ENCODE measurements at regions not wholly inside any gene's neighbourhood (a gene's known extent, or its start where the extent isn't known, plus 50 kb on each side); places are given as distances from the start of the nearest gene placed in this dataset.

GRCh38 chr10:57799625-57800024 is 468.1 kb downstream of the IPMK start:
- Histone ChIP-seq H3K4me1 (ENCODE audit: insufficient read depth) (no peaks in the 10 kb centered on the region), H3K27ac (no peak overlapping the region), H4K20me1 (ENCODE audit: insufficient read depth) (peaks cover 3% of the 10 kb centered on the region; the same call in 1 of the 2 replicates), H3K9ac (no peak overlapping the region), H3K36me3 (ENCODE audit: low read depth) (no peaks in the 10 kb centered on the region), H2AFZ (no peak overlapping the region), H3K9me2 (ENCODE audit: insufficient read depth) (no peaks in the 10 kb centered on the region), H3K4me2 (ENCODE audit: unreplicated experiment) (no peak overlapping the region), H3F3A (ENCODE audit: insufficient read depth) (no peaks in the 10 kb centered on the region), H3K4me3 (no peak overlapping the region), H3K9me3 (ENCODE audit: low read depth) (no peaks in the 10 kb centered on the region), H3K79me2 (ENCODE audit: insufficient read depth) (no peaks in the 10 kb centered on the region), H3K27me3 (replicated peaks; ENCODE audit: insufficient read depth) (no peaks in the 10 kb centered on the region; the same call in 1 of the 2 replicates)
- WGBS, 2 experiments (ENCODE audit: low coverage in 1 of 2, low lambda C conversion rate in 2 of 2, missing lambda C conversion rate in 2 of 2): 16 to 31% methylated on average over 3 of the region's 3 CpGs
- DNase-seq: no peak
- TF ChIP-seq EZH2 (IDR thresholded peaks at IDR 0.05; ENCODE audit: insufficient read depth, poor library complexity, severe bottlenecking) (no peak), EZH2phosphoT487 (IDR thresholded peaks at IDR 0.05; ENCODE audit: insufficient read depth, low read depth) (no peak)
- in situ Hi-C loops (cut with MboI): no loop called here

GRCh38 chr10:57798830-57799229 is 468.9 kb downstream of the IPMK start:
- no peak overlapping the region for H3K4me3 ChIP-seq
- WGBS, 2 experiments (ENCODE audit: low coverage in 1 of 2, low lambda C conversion rate in 2 of 2, missing lambda C conversion rate in 2 of 2): 3 to 6% methylated on average over 3 of the region's 3 CpGs
- no peaks in the 10 kb centered on the region for H3K9me2 ChIP-seq (ENCODE audit: insufficient read depth)
- H3K9ac ChIP-seq: no peak overlapping the region
- no peaks in the 10 kb centered on the region for H3K79me2 ChIP-seq (ENCODE audit: insufficient read depth)
- no peak for DNase-seq
- TF ChIP-seq EZH2phosphoT487 (IDR thresholded peaks at IDR 0.05; ENCODE audit: insufficient read depth, low read depth): no peak
- no peak for TF ChIP-seq EZH2 (IDR thresholded peaks at IDR 0.05; ENCODE audit: insufficient read depth, poor library complexity, severe bottlenecking)
- peaks cover 3% of the 10 kb centered on the region; the same call in 1 of the 2 replicates for H4K20me1 ChIP-seq (ENCODE audit: insufficient read depth)
- no peaks in the 10 kb centered on the region; the same call in 1 of the 2 replicates for H3K27me3 ChIP-seq (replicated peaks; ENCODE audit: insufficient read depth)
- no peak overlapping the region for H3K27ac ChIP-seq
- no peaks in the 10 kb centered on the region for H3K9me3 ChIP-seq (ENCODE audit: low read depth)
- H3K4me2 ChIP-seq (ENCODE audit: unreplicated experiment): no peak overlapping the region
- no peaks in the 10 kb centered on the region for H3K4me1 ChIP-seq (ENCODE audit: insufficient read depth)
- H2AFZ ChIP-seq: no peak overlapping the region
- no peaks in the 10 kb centered on the region for H3F3A ChIP-seq (ENCODE audit: insufficient read depth)
- H3K36me3 ChIP-seq (ENCODE audit: low read depth): no peaks in the 10 kb centered on the region
- in situ Hi-C loops (cut with MboI): no loop called here

DNA sequence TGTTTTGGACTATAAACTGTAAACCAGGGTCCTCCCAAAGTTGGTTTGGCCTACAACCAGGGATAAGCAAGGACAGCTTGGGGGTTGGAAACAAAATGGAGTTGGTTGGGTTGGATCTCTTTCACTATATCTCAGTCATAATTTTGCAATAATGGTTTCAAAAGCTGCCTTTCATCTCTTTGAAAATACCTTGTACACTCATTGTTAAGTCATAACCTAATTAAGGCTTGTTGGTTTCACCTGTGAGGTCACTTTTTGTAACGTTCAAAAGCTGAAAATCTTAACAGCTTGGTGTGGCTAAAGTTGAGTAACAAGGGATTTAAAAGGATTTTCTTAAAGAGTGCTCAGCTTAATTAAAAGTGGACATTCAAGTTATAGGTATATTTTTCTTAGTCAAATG is 476.1 kb downstream of the IPMK start:
- Histone ChIP-seq H3K27me3 (replicated peaks; ENCODE audit: insufficient read depth) (no peaks in the 10 kb centered on the region; the same call in 1 of the 2 replicates), H2AFZ (no peak overlapping the region), H3K9me2 (ENCODE audit: insufficient read depth) (no peaks in the 10 kb centered on the region), H3K4me1 (ENCODE audit: insufficient read depth) (no peaks in the 10 kb centered on the region), H3K9me3 (ENCODE audit: low read depth) (no peaks in the 10 kb centered on the region), H3K79me2 (ENCODE audit: insufficient read depth) (no peaks in the 10 kb centered on the region), H3K4me3 (no peak overlapping the region), H4K20me1 (ENCODE audit: insufficient read depth) (no peaks in the 10 kb centered on the region), H3K36me3 (ENCODE audit: low read depth) (no peaks in the 10 kb centered on the region), H3K9ac (no peak overlapping the region), H3K4me2 (ENCODE audit: unreplicated experiment) (no peak overlapping the region), H3K27ac (no peak overlapping the region), H3F3A (ENCODE audit: insufficient read depth) (no peaks in the 10 kb centered on the region)
- no peak for DNase-seq
- in situ Hi-C loops (cut with MboI): no loop called here
- WGBS, 2 experiments (ENCODE audit: low coverage in 1 of 2, low lambda C conversion rate in 2 of 2, missing lambda C conversion rate in 2 of 2): 7 to 13% methylated on average over 1 of the region's 1 CpG
- TF ChIP-seq EZH2phosphoT487 (IDR thresholded peaks at IDR 0.05; ENCODE audit: insufficient read depth, low read depth): no peak
- no peak for TF ChIP-seq EZH2 (IDR thresholded peaks at IDR 0.05; ENCODE audit: insufficient read depth, poor library complexity, severe bottlenecking)

DNA sequence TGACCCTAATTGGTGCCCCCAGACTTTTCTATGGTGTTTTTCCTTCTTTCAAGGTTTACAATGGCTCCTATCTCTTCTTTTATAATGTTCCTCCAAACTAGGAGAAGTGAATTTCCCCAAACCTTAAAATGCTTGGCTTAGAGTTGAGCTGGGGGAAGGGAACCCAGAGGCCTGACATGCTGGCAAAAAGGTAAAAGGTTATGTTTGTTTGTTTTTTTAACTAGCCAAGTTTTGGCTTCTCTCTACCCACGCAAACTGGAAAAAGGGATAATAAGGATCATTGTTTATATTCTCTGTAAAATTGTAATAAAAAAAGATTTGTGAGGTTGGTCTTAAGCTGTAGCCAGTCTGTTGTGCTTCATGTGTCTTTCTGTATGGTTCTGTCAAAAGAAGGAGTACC is 477.0 kb downstream of the IPMK start:
- 29 to 30% methylated on average over 1 of the region's 1 CpG for WGBS, 2 experiments (ENCODE audit: low coverage in 1 of 2, low lambda C conversion rate in 2 of 2, missing lambda C conversion rate in 2 of 2)
- Histone ChIP-seq H3K27me3 (replicated peaks; ENCODE audit: insufficient read depth) (no peaks in the 10 kb centered on the region; the same call in 1 of the 2 replicates), H3K9me3 (ENCODE audit: low read depth) (no peaks in the 10 kb centered on the region), H3K36me3 (ENCODE audit: low read depth) (no peaks in the 10 kb centered on the region), H3K4me1 (ENCODE audit: insufficient read depth) (no peaks in the 10 kb centered on the region), H3K9ac (no peak overlapping the region), H3K27ac (no peak overlapping the region), H3F3A (ENCODE audit: insufficient read depth) (no peaks in the 10 kb centered on the region), H3K4me3 (no peak overlapping the region), H4K20me1 (ENCODE audit: insufficient read depth) (no peaks in the 10 kb centered on the region), H3K4me2 (ENCODE audit: unreplicated experiment) (no peak overlapping the region), H3K79me2 (ENCODE audit: insufficient read depth) (no peaks in the 10 kb centered on the region), H2AFZ (no peak overlapping the region), H3K9me2 (ENCODE audit: insufficient read depth) (no peaks in the 10 kb centered on the region)
- no peak for TF ChIP-seq EZH2phosphoT487 (IDR thresholded peaks at IDR 0.05; ENCODE audit: insufficient read depth, low read depth)
- no peak for TF ChIP-seq EZH2 (IDR thresholded peaks at IDR 0.05; ENCODE audit: insufficient read depth, poor library complexity, severe bottlenecking)
- in situ Hi-C loops (cut with MboI): no loop called here
- no peak for DNase-seq

DNA sequence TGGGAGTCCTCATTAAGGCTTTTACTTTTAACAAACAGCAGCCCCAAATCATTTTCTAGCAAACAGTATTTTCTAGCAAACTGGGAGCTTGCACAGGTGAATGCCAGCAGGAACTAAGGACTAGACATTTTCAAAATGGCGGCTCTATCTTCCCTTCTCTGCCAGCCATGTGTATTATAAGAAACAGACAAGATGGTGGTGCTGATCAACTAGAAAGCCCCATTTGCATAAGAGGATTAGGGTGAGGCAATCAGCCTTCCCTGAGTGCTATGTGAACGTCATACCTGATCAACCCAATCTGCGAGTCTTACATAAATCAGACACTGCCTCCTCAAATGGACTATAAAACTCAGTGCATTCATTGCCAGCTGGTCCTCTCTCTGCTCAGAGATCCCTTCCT is 479.6 kb downstream of the IPMK start:
- Histone ChIP-seq H3K9me2 (ENCODE audit: insufficient read depth) (no peaks in the 10 kb centered on the region), H3K9me3 (ENCODE audit: low read depth) (no peaks in the 10 kb centered on the region), H3K27ac (no peak overlapping the region), H2AFZ (no peak overlapping the region), H3K36me3 (ENCODE audit: low read depth) (no peaks in the 10 kb centered on the region), H3K4me1 (ENCODE audit: insufficient read depth) (no peaks in the 10 kb centered on the region), H3K79me2 (ENCODE audit: insufficient read depth) (no peaks in the 10 kb centered on the region), H3K27me3 (replicated peaks; ENCODE audit: insufficient read depth) (no peaks in the 10 kb centered on the region), H4K20me1 (ENCODE audit: insufficient read depth) (no peaks in the 10 kb centered on the region), H3K9ac (no peak overlapping the region), H3K4me2 (ENCODE audit: unreplicated experiment) (no peak overlapping the region), H3F3A (ENCODE audit: insufficient read depth) (no peaks in the 10 kb centered on the region), H3K4me3 (no peak overlapping the region)
- DNase-seq: no peak
- WGBS, 2 experiments (ENCODE audit: low coverage in 1 of 2, low lambda C conversion rate in 2 of 2, missing lambda C conversion rate in 2 of 2): 23 to 25% methylated on average over 3 of the region's 3 CpGs
- in situ Hi-C loops (cut with MboI): no loop called here
- no peak for TF ChIP-seq EZH2 (IDR thresholded peaks at IDR 0.05; ENCODE audit: insufficient read depth, poor library complexity, severe bottlenecking)
- TF ChIP-seq EZH2phosphoT487 (IDR thresholded peaks at IDR 0.05; ENCODE audit: insufficient read depth, low read depth): no peak
